Vagina (tissue), 2 donors: ENCODE measurements at regions not wholly inside any gene's neighbourhood (a gene's known extent, or its start where the extent isn't known, plus 50 kb on each side); places are given as distances from the start of the nearest gene placed in this dataset.

ENCODE experiments used
- POLR2A ChIP-seq, 2 donors: fragments of 450-650 bp; IDR thresholded peaks; one replicate each; pipeline ENCODE4 v1.6.1; 2017; ENCODE audit warnings: antibody characterized with exemption in 2 of 2, mild to moderate bottlenecking in 2 of 2, moderate library complexity in 2 of 2
- TF ChIP-seq, protein P1 (sequence below), 3 experiments: fragments of 450-650 bp in 2 of 3; fragments of 200-600 bp in 1 of 3; sonication (generic) in 1 of 3; IDR thresholded peaks; one replicate each; pipeline ENCODE4 v1.5.1; 2017 to 2019; ENCODE audit warnings: antibody characterized with exemption in 3 of 3, mild to moderate bottlenecking in 2 of 3, moderate library complexity in 2 of 3

DNA sequence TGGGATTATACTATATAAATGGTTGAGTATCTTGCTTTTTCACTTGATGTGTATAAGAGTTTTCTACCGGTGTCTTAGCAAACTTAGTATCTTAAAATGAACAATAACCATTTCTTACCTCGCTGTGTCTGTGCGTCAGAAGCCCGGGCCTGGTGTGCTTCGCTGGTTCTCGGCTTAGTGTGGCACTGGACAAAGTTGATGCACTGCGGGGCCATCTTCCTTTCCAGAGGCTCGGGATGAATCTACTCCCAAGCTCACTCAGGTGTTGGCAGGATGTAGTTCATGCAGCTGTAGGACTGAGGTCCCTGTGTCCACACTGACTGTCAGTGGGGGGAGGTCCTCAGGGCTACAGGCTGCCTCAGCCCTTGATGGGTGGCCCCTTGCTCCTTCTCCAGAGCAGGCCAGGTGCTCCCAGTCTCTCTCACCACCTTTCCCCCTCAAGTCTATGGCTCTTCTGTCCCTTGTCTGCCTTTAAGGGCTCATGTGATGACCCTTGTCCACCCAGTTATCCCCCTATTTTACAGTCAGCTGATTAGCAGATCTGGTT, 227.8 kb downstream of the GLRX3 start:
- TF ChIP-seq, protein P1, sequence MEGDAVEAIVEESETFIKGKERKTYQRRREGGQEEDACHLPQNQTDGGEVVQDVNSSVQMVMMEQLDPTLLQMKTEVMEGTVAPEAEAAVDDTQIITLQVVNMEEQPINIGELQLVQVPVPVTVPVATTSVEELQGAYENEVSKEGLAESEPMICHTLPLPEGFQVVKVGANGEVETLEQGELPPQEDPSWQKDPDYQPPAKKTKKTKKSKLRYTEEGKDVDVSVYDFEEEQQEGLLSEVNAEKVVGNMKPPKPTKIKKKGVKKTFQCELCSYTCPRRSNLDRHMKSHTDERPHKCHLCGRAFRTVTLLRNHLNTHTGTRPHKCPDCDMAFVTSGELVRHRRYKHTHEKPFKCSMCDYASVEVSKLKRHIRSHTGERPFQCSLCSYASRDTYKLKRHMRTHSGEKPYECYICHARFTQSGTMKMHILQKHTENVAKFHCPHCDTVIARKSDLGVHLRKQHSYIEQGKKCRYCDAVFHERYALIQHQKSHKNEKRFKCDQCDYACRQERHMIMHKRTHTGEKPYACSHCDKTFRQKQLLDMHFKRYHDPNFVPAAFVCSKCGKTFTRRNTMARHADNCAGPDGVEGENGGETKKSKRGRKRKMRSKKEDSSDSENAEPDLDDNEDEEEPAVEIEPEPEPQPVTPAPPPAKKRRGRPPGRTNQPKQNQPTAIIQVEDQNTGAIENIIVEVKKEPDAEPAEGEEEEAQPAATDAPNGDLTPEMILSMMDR (IDR thresholded peaks at IDR 0.05) = no peak
- no peak for TF ChIP-seq POLR2A (IDR thresholded peaks at IDR 0.05)
